Breast epithelium (tissue), 3 donors: ENCODE measurements at regions not wholly inside any gene's neighbourhood (a gene's known extent, or its start where the extent isn't known, plus 50 kb on each side); places are given as distances from the start of the nearest gene placed in this dataset.
"Not testable (repeated sequence)": the region's sequence is repeated elsewhere in the genome, so short reads cannot be mapped to it uniquely, and the experiment has no call there.

Experiments used
- POLR2A ChIP-seq: fragments of 450-650 bp; IDR thresholded peaks from one replicate; pipeline ENCODE4 v1.6.1; 2016; ENCODE audit warnings: antibody characterized with exemption, mild to moderate bottlenecking, moderate library complexity
- POLR2AphosphoS5 ChIP-seq, 3 donors: sonication (generic); formaldehyde crosslinking; IDR thresholded peaks; one replicate each; pipeline ENCODE4 v1.6.1; 2017; ENCODE audit warnings: antibody characterized with exemption in 3 of 3
- TF ChIP-seq, protein P1 (sequence below), 3 donors: fragments of 450-650 bp; IDR thresholded peaks; one replicate each; pipeline ENCODE4 v1.5.1; 2016 to 2017; ENCODE audit warnings: antibody characterized with exemption in 3 of 3, mild to moderate bottlenecking in 3 of 3, moderate library complexity in 3 of 3

DNA sequence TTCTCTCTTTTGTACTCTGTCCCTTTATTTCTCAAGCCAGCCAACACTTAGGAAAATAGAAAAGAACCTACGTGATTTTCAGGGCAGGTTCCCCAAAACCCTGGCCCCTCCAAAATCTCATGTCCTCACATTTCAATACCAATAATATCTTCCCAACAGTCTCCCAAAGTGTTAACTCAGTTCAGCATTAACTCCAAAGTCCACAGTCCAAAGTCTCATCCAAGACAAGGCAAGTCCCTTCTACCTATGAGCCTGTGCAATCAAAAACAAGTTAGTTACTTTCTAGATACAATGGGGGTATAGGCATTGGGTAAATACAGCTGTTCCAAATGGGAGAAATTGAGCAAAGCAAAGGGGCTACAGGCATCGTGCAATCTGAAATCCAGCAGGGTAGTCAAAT, 64.9 kb upstream of the ANO5 start:
- TF ChIP-seq, protein P1, sequence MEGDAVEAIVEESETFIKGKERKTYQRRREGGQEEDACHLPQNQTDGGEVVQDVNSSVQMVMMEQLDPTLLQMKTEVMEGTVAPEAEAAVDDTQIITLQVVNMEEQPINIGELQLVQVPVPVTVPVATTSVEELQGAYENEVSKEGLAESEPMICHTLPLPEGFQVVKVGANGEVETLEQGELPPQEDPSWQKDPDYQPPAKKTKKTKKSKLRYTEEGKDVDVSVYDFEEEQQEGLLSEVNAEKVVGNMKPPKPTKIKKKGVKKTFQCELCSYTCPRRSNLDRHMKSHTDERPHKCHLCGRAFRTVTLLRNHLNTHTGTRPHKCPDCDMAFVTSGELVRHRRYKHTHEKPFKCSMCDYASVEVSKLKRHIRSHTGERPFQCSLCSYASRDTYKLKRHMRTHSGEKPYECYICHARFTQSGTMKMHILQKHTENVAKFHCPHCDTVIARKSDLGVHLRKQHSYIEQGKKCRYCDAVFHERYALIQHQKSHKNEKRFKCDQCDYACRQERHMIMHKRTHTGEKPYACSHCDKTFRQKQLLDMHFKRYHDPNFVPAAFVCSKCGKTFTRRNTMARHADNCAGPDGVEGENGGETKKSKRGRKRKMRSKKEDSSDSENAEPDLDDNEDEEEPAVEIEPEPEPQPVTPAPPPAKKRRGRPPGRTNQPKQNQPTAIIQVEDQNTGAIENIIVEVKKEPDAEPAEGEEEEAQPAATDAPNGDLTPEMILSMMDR (IDR thresholded peaks at IDR 0.05), result not testable (repeated sequence)
- not testable (repeated sequence) for TF ChIP-seq POLR2A; POLR2AphosphoS5 (IDR thresholded peaks at IDR 0.05)
